NCI-H345 treated with DMSO at 0.1 percent for 48 hours (cell line): ENCODE measurements at regions not wholly inside any gene's neighbourhood (a gene's known extent, or its start where the extent isn't known, plus 50 kb on each side); places are given as distances from the start of the nearest gene placed in this dataset.
A peak's percentile ranks its signal among the peaks of the same experiment; 100 is the strongest.
"Not testable (repeated sequence)": the region's sequence is repeated elsewhere in the genome, so short reads cannot be mapped to it uniquely, and the experiment has no call there.

Experiments
- DNase-seq: peaks from one replicate; lab custom pipeline; 2025; ENCODE audit not compliant: unreplicated experiment; lab: John Stamatoyannopoulos, UW

DNA sequence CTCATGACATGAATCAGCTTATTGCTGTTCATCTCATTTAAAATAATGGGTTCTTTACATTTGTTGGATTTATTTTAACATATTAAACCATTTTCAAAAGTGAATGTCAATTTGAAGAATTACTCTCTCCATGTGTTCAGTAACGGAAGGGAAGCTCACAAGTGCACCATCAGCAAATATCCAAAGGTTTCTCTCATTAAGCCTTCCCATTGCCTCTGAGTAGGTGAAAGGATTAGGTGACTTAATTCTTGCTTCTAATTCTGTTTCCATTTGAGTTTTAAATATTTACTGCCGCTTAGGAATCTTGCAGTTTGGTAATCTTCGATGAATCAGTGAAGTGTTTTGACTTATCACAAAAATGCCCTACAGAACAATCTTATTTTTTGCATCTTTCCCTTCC, 145.1 kb upstream of the NYAP2 start:
- DNase-seq = no peak

DNA sequence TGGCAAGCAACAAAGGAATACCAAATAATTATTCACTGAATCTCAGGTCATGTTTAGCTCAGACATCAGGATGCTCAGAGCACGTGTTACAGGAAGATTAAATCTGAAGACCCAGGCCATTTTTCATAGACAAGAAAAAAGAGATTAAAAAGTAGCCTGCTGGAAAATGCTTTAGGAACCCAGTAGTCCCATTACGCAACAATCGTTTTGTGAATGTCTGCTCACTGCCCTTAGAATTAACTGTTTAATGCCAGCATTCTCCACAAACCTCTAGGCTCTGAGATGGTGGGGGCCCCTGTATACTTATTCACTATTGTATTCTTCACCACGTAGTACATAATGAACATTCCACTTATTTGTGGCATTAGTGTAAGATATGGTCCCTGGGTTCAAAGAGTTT, 154.6 kb upstream of the NYAP2 start:
- no peak for DNase-seq

DNA sequence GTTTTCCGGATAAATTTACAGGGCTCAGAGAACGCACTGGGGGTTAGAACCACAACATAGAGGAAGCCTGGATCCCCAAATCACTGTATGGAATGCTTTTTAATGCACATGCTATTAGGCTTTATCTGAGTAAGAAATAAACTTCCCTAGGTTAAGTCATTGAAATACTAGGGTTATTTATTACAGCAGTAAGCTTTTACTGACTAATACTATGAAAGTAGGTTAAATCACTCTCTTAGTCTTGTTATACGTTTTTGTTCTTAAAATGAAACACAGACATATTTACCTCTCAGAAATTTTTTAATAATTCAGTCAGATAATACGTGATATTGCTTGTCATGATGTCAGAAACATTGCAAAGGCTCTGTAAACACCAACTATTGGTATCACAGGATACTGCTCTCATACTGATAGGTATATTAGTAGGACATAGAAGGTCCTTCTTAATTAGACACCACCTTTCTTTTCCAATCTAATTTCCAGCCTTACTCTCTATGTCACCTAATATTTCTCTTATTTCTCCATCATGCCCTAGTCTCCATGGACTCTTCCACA, 162.7 kb upstream of the NYAP2 start:
- no peak for DNase-seq

DNA sequence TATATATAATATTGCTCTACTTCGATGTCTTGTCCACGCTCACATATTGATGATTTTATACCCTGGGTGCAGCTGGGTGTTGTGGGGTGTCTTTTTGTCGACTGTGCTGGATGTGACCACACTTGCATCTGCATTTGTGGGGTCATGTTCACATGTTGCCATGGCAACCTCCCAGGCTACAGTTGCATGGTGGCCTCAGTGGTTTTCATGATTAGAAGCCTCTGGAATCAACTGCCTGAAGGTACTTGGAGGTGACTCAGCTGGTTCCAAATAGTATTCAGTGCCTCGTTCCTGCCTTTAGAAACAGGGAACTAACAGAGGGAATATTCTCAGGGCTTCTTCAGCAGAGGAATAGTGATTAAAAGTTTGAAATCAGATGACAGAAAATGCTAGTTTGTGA, 166.3 kb upstream of the NYAP2 start:
- DNase-seq = no peak

DNA sequence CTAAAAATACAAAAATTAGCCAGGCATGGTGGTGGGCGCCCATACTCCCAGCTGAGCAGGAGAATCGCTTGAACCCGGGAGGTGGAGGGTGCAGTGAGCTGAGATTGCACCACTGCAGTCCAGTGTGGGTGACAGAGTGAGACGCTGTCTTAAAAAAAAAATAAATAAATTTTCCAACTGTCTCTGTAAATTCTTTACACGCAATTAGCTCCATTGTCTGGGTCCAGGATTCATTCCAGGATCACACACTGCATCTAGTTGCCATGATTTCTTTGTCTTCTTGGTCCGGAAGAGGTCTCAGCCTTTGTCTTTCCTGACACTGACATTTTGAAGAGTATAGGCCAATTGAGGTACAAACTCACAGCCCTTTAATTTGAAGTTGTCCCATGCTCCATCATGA, 167.6 kb upstream of the NYAP2 start:
- no peak for DNase-seq

DNA sequence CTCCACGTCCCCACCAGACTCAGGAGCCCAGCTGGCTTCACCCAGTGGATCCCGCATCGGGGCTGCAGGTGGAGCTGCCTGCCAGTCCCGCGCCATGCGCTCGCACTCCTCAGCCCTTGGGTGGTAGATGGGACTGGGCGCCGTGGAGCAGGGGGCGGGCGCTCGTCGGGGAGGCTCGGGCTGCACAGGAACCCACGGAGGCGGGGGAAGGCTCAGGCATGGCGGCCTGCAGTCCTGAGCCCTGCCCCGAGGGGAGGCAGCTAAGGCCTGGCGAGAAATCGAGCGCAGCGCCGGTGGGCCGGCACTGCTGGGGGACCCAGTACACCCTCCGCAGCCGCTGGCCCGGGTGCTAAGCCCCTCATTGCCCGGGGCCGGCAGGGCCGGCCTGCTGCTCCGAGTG, 170.2 kb upstream of the NYAP2 start:
- DNase-seq = not testable (repeated sequence)

DNA sequence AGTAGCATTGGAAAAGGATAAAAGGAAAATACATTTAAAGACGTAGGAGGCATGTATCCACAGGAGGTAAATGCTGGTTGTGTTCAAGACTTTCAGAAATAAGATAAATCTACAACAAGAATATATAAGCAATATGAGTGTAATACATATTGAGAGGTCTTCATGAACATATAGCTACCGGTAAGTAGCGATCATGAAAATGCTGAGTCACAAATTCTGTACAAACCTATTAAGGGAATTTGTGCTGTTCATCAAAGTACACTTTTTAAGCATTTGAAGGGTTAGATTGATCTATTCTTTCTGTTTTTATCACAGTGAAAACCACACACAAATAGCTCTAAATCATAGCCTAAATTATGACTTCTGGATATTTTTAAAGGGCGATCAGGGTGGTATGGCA, 173.1 kb upstream of the NYAP2 start:
- DNase-seq = no peak

DNA sequence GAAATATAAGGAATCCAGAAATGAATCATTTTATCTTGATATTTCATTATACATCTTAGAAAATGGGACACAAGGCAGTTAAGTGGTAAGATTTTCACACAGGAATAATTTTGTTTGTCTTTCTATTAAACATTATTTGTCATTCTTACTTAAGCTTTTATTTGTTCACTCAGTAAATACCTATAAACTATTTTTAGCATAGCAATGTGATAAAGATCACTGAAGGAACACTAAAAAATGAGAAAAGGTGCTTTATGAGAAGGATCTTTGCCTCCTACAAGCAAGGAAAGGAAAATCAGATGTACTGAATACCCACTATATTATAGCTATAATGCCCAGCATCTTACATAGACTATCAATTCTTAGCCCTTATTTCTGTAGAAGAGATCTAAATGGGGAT, 176.2 kb upstream of the NYAP2 start:
- no peak for DNase-seq

DNA sequence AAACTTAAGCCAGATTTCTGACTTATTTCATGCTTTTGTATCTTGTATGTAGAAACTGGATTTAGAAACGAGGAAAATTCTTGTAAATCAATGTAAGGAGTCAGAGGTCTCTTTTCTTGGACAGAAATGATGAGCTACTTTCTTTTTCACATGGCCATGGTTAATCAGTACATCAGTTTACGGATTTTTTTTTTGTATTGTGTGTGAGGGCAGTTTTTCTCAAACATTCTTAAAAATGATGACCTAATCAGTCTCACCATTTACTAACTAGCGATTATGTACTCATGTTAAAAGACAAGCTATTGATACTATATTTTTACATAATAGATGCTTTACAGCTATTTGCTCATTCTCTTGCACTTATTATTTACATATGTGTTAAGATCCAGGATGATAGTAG, 165.2 kb upstream of the DOCK10 start:
- DNase-seq = no peak

DNA sequence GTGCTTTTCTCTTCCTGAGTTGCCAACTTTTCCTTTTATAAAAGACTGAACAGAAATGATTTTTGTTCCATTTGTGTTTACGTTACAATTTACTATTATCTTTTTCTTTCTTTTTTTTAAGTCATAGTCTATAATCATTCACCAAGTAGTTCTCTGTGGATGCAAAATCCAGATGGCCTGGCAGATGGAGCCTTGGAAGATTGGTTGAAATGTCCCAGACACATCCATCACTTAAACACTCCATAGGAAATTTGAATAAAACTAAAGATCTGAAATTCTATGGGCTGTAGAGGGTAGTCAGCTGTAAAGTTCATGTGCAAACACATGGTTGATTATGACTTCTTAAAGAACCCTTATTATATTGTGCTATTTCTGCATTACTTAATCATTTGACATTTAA, 164.8 kb upstream of the DOCK10 start:
- no peak for DNase-seq

DNA sequence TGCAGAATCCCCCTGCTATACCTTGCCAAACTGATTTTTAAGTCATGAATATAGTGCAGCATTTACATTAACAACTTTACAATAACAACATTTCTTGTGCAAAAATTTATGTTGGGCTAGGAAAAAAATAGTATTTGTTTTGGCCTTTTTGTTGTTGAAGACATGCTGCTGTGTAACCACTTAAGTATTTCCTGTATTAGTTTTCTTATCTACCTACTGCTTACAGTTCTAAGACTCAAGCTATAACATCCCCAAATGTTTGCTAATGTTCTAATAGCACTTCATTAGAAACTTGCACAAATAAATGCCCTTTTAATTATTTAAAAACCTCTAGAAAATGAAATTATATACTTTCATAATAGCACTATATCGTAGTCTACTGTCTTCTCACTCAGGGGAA, 154.3 kb upstream of the DOCK10 start:
- DNase-seq = no peak

DNA sequence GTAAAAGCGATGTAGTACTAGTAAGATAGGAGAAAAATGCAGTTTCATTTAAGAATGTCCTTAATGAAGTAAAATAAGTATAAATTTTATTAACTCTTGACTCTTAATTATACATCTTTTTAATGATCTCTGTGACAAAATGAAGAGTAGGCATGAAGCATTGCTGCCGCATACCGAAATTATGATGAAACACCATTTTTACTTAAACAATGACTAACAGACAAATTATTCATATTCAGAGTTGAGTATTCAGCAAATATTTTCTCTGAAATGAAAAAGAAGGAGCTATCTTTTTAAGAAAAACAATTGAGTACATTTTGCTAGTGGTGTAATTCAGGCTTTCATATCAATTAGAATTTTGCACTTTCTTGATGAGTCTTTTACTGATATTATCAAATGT, 150.6 kb upstream of the DOCK10 start:
- DNase-seq = no peak

DNA sequence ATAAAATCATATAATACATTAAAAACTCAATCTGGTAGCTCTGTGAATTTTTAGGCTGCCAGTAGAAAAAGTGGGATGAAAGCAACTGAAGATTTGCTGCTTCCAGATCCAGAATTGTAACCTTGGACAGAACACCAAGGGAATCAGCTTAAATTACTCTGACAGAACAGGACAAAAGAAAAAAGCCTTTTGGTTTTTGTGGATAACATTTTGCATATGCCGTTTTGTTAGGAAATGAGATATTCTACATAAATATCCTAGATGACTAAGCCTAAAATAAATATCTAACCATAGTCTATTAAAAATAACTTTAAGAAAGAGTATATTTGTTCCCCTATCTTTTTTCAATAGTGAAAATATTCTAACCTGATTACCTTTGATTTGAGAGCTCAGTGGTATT, 148.7 kb upstream of the DOCK10 start:
- DNase-seq = no peak

DNA sequence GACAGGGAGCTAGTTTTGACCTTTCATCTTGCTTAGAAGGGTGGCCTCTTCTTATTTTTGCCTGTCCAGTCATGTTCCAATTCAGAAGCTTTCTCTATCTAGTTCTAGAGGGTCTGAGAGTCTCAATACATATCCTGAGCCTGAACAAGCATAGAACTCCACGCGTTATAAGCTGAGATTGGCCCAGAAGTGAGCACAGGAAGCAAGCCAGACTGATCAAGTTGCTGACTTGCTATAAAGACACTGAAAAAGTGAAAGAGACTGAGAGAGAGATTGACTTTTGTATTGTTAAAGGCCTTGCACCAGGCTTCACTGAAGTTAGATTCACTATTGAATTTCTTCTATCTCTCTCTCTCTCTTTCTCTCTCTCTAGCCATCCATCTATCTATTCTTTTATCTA, 142.7 kb upstream of the DOCK10 start:
- no peak for DNase-seq

DNA sequence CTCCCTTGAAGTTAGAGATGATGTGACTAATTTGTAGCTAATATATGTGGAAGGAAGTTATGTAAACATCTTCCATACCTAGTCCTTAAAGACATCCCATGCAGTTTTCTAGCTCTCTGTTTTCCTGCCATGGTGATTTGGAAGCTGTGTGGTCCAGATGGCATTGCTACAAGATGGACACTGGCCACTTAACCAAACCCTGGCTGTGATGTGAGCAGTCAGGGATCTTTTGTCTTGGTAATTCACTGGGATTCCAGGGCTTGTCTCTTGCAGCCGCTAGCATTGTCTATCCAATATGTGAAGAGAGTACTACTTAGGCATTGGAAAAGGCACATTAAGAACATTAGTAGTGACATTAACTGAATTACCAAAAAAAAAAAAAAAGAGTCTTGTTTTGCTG, 139.9 kb upstream of the DOCK10 start:
- no peak for DNase-seq

DNA sequence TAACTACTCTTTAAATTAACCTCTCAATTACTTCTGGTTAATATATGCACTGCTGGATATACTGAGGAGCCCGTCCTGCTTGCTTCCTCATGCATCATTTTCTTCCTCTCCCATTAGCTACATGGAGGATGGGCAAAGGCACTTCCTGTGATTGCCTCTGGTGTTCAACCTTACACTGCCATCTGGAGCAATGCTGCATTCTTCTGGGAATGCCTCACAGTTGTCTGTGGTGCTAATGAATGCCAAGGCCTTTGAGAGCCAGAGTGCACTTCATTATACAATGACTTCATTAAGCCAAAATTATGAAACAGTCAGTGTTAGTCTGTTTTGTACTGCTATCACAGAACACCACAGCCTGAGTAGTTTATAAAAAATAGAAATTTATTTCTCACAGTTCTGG, 134.8 kb upstream of the DOCK10 start:
- DNase-seq = no peak

DNA sequence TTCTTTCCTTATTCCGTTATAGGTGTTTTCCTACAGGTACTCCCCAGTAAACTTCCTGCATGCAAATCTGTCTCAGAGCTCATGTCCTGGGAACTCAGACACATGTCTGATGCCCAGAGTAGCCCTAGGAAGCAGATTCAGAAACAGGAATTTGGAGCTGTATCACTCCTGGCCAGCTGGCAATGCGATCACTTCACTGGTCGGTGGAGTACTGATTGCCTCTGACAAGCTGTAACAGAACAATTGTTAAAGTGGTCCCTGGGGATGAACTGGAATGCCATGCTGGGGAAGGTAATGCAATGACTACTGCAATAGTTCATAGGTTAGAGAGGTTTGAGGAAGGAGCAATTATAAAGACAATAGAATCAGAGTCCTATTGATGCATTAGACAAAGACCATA, 131.6 kb upstream of the DOCK10 start:
- peak; percentile 34 for DNase-seq

DNA sequence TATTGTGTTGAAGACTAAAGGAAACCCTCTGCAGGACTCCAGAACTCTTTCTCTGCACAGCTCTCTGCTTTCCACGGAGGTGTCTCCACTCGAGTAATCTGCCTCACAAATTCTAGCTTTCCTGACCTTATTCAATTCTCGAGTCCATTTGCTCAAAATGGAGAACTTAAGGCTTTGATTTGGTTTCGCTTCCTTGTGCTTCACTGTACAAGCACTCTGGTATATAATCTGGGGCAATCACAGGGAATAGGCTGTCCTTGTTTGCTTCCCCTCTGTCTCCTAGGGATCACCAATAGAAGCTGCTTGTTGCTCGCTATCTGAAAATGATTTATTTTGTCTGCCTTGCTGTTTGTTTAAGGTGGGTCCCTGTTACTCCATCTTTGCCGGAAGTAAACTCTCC, 129.1 kb upstream of the DOCK10 start:
- no peak for DNase-seq

DNA sequence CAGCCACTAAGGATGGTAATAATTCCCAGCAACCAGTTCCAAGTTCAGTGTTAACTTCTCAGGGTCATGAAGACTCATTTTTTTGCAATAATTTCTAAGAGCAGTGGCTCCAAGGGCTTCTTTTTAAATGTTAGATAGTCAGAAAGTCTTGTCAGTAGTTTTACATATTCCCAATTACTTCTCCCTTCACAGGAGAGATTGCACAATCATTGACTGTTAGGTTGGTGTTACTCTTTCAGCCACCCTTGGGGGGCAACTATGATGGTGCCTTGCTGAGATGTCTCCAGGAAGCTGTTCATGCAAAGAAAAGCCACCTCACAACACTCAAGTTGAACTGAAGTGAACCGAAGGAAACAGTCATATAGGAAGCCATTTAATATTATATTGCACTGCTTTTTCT, 127.9 kb upstream of the DOCK10 start:
- DNase-seq = no peak

DNA sequence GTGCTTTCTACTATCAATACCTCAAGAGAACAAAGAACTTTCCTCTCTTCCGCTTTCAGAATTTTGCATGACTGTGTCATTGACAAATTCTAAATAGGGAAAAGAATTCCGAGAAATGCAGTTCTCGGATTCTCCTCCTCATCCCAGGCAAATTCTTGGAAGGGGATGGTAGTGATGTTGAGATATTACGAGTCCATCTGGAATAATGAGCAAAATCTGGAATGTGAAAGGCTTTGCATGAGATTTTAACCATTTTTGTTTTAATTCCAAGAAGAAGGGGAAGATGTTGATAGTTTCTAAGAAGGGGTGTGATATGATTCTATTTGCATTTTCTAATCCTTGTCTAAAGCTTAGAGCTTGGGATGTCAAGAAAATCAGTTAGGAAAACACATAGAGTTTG, 127.1 kb upstream of the DOCK10 start:
- DNase-seq = no peak

DNA sequence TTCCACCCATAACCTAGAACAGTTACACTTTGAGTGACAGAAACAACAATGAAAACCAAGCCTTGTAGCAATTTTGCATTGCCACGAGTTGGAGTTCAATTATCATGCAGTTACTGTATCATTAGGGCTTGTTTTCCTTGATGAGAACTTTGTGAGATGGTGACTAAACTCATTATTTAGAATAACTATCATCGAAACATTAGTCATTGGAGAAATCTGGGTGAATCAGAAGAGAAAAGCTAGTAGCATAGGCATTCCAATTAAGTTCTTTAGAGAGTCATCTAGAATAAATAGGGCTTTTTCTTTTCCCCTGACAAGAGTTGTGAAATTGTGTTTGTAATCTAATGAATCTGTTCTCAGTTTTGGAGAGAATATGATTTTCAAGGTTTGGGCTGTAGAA, 122.8 kb upstream of the DOCK10 start:
- DNase-seq = no peak

DNA sequence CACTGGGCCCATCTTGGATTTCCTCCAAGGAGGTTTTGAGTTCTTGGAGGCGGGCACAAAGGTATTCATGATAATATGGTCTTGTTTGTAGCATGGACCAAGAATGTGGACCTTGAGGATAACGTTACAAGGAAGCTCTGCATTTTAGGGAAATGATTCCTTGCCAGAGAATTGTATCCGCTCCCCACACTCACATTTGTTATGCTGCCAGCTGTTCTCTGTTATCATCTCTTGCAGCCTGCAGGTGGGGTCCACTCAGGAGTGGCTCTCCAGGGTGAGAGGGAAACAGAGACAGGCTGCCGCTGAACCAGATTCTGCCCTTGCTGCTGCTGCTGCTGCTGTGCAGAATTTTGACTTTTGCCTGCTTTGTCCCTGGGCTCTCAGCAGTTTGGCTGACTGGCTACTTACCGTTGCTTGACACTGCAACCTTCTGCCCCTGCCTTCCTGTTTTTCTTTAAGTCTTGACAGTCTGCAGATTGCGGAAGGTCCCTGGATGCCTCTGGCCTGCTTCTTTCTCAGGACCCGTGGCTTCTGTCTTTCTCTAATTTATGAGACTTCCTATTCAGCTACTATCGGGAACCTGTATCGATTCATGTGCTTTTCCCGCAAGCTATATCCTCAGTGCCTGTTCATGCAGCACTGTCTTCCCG, 122.3 kb upstream of the DOCK10 start:
- DNase-seq = no peak

DNA sequence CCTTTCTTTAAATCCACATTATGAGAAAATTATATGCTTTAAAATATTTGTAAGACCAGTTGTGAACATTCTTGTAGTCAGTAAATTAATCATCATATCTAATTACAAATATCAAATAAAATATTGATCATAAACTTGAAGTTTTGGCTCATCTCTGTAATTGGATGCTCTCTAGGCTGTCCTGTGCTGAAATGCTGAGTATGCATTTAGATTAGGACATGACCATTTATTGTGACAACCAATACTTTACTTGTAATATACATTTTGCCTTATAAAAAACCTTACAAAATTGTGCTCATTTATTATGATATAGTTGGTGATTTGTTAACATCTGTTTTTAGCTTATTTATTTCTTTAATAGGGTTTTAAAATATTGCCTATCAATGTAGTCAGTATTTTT, 116.1 kb upstream of the DOCK10 start:
- no peak for DNase-seq
